DMS 273 treated with DMSO at 0.1 percent for 48 hours (cell line): ENCODE measurements at regions not wholly inside any gene's neighbourhood (a gene's known extent, or its start where the extent isn't known, plus 50 kb on each side); places are given as distances from the start of the nearest gene placed in this dataset.
"Not testable (repeated sequence)": the region's sequence is repeated elsewhere in the genome, so short reads cannot be mapped to it uniquely, and the experiment has no call there.

ENCODE experiments used
- DNase-seq: peaks from one replicate; lab custom pipeline; 2025; lab: John Stamatoyannopoulos, UW

DNA sequence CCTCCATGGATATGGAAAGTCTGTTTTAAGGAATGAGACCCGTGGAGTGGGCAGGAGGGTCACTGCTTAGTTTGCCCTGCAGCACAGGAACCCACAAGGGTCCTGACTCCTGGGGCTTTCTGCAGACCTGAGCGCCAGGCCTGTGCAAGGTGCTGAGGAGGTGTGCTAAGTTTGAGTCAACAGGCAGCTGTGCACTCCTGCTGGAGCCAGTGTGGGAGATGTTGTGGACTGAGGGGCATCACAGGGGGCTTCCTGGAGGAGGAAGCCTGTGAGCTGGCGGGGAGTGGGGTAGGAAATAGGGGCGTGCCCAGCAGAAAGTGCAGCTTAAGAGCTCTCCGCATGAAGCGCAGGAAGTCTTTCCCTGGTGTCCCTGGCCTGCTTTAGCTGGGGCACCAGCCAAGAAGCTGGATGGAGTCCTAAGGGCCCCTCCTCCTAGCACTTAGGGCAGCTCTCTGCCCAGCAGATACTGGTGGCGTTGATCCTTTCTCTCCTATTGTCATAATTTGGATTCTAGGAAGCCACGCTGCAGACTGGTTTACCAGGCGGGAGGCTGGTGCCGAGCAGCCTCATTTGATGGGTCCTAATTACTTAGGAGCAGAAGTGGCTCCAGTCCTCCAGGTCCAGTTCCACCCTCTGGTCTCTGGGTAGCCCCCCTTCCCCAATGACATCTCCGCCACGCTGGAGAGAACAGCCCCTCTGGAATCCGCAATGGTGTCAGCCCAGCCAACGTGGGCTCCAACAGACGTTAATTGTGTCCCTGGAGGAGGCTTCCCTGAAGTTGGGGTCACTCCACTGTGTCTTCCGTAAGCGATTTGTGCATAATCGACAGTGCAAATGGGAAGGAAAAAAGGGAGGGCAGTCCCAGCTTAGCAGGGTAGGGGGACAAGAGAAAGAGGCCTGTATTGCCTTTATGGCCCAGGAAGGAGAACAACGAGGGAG is 309.2 kb downstream of the ZNF536 start:
- no peak for DNase-seq

DNA sequence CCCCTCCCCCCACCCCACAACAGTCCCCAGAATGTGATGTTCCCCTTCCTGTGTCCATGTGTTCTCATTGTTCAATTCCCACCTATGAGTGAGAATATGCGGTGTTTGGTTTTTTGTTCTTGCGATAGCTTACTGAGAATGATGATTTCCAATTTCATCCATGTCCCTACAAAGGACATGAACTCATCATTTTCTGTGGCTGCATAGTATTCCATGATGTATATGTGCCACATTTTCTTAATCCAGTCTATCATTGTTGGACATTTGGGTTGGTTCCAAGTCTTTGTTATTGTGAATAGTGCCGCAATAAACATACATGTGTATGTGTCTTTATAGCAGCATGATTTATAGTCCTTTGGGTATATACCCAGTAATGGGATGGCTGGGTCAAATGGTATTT is 308.2 kb downstream of the ZNF536 start:
- not testable (repeated sequence) for DNase-seq

DNA sequence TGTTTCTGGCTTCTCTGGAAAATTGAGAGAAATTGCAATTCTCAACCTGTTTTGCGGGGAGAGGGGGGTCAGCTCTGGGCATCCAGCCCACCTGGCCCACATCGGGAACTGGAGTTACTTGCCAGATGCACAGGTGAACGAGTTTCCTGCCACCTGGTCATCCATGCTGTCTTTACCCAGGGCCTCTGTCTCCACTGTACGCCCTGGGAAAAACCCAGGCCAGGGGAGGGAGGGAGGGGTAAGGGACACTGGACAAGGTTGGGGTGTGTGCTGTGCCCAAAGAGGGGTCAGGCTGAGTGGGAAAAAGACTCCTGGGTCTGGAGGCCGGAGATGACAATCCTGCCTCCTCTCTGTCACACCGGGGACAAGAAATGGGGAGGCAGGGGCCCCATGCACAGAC is 307.6 kb downstream of the ZNF536 start:
- no peak for DNase-seq

DNA sequence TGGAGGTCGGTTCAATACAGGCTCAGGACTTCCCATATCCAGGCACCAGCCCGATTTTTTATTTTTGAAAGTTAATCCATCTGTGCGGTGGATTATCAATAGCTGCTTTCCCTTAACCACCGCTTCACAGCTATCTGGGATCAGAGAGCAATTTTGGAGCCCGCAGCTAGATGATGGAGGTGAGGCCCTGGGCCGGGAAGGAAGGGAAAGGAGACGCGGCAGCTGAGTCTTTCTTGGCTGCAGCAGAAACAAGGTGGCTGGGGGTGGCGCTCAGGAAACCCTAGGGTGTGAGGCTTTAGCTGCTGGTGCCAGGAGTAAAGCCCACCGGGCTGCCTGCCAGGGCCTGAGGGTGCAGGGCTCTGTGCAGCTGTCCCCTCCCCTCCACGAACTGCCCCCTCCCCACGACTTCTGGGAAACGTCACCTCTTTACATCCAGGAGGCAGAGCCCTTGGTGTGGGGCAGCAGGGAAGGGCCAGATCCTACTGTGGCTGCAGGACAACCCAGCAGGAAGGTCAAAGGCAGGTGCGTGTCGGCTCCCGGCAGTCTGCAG is 307.0 kb downstream of the ZNF536 start:
- DNase-seq: no peak

DNA sequence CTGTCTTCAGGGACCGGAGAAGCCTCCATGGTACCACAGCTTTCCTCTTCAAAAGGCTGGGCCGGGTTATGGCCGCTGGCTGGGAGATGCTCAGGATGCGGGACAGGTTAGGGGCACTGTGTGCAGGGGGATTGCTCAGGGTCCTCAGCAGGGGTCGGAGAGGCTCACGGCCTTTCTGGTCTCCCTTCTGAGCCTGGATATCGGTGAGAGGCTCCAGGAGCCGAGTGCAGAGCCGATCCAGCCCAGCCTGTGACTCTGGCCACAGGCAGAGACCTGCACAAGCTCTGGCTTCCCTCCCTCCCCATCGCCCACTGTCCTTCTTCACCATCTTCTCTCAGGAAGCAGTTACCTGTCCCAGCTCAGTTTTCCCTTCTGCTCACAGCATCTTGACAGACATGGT is 306.0 kb downstream of the ZNF536 start:
- no peak for DNase-seq

DNA sequence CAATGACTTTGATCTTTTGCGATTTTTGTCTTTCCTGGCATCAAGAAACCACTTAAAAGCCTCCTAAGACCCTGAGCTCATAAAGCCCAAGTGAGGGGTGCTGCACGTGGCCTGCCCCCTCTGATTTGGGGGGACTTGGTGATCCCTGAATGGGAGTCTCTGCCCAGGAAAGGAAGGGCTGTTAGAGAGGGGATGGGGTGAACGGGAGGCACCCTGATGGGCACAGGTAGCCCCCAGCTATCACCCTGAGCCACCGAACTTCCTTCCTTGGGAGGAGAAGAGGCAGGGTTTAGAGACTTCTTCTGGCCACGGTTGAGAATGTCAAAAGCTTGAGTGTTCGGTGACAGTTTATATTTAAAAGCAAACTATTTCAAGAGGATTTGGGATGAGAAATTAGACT is 305.5 kb downstream of the ZNF536 start:
- DNase-seq: no peak

DNA sequence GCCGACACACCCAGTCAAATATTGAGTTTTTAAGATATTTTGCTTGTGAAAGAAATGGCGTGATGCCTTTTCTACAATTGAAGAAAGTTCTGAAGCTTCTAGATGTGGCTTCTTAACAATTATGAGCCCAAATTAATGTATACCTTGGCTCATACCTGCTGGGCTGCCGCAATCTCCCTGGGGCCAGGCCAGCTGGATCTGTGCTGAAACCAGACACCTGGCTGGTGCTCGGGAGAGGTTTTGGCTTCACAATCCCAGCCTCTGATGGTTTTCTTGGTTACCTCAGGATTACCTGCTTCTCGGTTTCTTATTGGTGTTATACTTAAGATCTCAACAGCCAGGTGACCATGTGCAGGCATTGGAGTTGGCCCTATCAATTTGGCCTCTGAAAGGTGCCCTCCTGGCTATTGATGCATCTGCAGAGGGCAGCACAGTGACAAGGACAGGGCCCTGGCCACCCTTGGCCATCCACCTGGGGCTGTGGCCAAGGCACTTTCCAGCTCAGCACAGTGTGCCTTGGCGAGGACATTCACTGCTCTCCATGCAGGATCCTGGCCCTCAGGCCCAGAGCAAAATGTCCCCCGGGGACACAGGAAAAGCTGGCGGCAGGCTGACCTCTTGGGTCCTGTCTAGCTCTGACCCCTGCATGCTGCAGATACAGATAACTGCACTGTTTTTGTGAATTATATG is 305.0 kb downstream of the ZNF536 start:
- no peak for DNase-seq

DNA sequence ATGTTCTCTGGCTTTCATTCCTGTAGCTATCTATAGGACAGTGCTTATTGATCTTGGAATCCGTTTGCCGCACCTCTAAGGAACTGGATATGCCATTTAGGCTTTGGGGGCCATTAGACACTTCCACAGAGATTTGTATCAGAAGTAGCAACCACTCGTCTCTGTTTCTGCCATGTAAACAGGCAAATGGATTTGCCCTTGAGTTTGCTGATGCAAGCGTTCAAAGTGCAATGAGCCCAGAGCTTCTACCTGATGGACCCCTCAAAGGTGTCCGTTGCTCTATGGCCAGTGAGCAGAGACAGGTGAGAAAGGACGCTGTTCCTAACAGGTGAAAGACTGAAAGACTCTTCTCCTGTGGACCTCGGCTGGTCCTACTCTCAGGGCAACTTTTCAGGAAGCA is 302.9 kb downstream of the ZNF536 start:
- DNase-seq: no peak

DNA sequence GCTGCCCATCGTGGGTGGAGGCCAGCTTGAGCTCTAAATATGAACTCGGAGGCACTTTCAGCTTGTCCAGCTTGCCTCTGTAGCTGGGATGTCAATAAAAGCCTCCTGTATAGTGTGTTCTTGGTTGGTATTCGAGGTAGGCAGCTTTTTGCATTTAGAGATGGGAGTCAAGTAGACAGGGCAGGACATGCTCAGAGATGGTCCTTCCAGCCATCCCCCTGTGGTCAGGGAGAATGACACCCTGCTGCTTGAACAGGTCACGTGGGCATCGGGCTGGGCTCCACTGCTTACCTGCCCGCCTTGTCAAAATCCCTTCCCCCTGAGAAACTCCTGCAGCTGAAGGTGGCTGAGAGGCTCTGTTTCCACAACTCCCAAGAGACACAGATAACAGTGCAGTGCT is 302.5 kb downstream of the ZNF536 start:
- DNase-seq: no peak

DNA sequence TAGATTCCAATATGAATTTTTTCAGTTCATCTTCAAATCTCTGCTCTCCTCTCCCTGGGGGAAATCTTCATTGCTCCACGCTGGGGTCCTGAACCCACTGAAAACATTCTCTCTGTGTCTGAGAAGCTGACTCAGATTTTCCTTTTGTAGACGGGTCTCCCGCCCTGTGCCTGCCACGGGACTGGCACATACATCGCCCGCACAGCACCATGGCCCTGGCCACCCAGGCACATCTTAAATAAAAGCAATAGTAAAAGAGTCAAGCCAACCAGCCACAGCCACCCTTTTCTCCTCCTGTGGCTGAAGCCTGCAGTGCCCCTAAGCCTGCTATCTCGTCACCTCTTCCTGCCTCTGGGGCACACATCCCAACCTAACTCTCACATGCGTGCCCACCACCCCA is 301.2 kb downstream of the ZNF536 start:
- no peak for DNase-seq

DNA sequence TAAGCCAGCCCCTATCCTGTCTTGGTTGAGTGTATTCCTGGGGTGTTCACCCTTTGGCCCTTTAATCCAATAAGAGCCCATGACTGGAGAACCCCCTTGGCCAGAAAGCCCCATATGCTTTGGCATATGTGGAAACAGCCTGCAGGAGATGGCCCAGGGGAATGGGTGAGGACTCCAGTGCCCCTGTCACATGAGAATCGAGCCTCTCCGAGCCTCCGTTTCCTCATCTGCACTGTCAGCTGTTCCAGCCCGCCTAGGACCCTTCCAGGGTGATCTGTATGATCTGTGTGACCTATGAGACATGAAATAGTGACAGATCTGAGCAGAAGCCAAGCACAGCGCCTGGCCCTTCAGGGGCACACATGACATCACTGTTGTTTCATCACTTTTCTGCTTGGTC is 300.7 kb downstream of the ZNF536 start:
- no peak for DNase-seq

DNA sequence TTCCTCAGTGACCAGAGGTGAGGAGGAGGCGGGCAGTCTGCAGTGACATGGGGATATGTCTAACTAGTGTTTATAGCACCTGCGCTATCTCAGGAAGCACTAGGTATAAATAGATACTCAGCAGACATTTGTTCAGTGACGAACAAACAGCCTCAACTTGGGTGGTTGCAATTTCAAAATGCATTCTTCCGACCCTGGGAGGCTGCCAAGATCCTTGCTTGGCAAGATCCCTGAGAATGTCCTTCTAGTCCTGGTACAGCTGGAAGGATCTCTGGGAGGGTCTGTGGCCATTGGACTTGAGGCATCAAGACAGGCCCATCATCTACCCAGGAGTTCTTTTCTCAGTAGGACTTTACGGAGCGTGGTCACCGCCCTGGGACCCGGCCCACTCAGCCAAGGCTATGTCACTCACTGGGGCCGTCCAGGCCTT is 299.5 kb downstream of the ZNF536 start:
- DNase-seq: no peak

DNA sequence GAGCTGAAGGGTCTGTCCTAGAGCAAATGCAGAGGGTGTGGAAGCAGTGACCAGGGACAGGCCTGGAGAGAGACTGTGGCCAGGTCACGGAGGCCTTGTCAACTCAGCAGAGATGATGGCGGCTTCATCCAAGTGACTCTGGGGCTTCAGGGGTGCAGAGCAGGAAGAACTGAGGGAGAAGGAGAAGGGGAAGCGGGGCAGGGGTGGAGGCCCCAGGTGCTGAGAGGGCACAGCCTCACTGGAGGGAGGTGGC is 299.1 kb downstream of the ZNF536 start:
- no peak for DNase-seq

DNA sequence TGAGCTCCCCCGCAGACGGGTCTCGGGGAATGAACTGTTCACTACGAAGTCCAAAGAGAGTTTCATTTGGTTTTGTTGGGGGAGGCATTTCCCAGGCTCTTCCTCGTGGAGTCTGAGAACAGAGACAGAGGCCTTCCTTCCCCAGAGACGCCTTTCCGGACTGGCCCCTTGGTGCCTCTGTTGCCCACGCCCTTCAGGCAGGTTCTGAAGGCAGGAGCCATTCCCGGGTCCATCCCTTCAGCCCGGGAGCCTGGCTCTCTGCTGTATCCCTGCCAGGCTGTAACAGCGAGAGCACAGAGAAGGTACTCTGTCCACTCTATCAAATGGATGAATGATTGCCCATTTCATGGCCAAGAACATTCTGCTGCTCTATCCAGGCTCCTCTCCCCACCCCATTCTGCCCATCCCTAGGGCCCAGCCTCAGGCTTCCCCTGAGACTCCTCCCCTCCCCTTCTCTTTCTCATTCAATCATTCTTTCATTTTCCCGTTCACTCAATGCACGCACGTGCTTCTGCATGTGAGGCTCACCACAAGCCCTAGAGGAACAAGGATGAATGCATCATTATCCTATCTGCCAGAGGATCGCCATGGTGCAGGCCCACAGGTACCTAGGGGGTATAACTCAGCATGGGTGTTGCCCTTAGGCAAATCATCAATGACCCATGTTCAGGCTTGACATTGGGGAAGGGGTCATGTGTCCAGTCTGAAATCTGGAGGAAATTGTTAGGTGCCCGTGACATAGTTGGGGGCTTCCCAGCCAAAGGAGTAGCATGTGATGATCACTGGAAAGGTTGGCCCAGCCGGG is 298.6 kb downstream of the ZNF536 start:
- DNase-seq: no peak

DNA sequence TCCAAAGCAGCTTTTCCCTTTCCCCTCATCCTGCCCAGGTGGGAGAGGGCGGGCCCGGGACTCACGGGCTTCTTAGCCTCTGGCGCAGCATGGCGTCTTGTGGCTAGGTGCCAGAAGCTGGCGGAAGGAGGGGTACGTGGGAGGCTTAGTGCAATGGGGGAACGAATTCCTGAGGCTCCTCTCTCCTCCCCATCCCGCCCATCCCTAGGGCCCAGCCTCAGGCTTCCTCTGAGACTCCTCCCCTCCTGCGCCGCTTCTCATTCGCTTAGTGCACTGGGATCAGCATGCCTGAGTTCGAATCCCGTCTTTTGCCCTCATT is 297.8 kb downstream of the ZNF536 start:
- DNase-seq: no peak

DNA sequence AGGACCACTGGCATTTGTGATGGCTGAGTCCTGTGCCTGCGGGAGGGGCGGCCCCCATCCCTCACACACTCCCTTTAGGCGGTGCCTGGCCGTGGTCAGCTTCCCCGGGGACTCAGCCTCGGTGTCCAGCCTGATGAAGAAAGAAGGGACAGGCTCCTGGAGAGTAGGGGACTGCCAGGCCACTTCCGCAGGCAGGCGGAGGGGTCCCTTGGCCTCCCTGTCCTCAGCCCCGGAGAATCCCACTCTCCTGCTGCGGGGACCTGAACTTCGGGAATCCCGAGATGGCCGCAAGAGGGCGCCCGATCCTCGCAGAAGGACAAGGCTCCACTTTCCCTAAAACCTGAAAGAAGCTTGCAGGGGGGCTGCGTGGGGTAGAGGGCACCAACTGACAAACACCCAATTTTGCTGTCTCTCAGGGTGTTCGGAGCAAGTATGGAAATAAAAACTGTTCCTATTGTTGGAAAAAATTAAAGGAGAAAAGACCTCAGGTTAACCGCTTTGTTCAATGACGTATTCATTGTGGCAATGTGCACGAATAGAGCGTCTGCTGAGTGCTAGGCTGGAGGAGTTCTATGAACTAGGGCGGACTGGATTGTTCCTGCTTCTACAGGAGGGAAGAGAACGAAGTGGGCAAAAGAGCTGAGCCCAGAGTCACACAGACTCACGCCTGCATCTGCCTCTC is 297.3 kb downstream of the ZNF536 start:
- DNase-seq: peak; percentile 10

DNA sequence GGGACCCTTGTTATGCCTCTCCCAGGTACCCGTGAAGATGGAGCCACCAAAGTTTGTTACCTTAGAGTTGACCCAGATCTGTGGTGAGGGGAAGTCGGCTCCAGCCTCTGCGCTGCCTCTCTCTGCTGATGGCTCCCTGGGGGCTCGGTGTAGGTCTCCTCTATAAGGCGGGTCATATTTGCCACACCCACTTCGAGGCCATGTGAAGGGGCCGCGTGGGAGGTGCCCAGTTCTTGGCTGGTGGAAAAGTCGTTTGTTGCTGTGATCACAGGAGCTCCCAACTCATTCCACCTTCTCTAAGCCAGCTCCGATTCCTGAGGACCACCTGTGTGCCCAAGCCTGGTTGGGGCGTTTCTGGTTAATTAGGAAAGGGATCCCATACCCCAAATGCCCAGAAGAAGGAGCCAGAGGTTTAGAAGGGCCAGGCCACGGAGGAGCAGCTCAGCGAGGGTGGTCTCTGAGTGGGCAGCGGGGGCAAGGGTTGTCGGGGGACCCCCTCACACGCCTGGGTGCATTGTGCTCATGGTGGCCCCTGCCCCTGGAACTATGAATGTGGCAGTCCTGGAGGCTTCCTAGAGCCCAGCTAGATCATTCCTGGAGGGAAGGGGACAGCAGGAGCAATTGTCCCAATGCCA is 296.5 kb downstream of the ZNF536 start:
- no peak for DNase-seq

DNA sequence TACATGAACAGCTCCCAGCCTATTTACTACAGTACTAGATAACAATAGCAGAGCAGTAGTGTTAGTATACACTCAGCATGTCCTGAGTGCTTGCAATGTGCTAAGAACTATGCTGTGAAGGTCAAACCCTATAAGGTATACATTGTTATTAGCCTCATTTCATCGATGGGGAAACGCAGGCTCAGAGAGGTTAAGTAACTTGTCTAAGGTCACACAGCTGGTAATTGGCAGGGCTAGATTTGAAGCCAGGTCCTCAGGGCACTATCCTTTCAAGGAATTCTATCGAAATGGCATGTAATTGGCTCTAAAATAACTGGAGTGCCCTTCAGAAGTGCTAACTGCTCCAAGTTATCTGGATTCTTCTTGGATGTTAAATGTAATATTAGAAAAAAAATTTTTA is 295.6 kb downstream of the ZNF536 start:
- DNase-seq: no peak

DNA sequence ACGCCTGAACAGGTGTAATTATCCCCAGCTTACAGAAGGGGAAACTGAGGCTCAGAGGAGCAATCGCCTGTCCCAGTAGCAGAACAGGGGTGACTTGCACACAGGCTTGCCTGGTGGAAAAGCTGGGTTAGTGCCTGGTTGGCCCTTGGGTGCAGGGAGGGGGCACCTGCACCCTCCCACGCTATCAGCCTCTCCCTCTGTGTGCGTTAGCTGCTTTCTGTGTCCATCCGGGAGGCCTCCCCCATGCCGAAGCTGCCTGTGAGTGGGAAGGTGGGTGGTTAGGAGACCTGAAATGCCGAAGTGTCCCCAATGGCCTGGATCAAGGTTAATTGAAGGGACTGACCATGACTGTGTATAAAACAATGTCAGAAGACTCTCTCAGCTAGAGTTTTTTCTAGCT is 295.0 kb downstream of the ZNF536 start:
- no peak for DNase-seq

DNA sequence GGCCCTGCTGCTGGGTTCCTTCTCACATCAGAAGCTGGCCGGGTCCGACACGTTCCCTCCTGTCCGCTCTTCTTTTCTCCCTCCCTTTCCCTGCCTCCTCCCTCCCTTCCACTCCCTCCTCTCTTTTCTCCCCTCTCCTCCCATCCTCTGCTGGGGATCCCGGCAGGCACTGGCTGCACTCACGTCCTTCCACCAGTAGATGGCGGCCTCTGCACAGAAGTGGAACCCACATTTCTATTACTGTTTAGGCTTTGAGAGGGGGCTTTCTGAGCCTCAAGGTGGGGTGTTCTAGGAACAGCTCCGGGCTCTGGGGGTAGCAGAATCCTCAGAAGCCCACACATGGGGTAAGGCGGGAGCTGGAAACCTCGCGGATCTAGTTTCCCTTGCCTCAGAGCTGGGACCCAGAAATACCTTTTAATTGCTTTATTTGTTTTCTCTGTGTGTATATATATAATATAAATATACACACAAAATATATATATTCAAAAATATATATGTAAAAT is 294.2 kb downstream of the ZNF536 start:
- no peak for DNase-seq

DNA sequence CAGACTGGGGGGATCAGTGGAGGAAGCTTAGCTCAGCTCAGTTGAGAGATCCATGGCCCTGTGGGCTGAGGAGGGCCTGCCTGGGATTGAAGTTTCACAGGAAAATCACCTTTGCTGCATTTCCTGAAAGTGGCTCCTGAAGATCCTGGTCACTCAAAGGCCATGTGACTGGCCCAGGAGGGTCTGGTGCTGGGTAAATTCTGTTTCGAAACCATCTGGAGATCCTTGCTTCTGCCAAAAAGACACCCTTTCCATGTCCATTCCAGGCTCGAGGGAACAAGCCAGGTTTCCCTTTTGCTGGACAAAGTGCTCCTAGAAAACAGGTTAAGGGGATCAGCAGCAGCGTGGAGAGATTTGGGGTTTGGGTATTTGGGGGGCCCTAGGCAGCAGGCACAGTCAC is 293.3 kb downstream of the ZNF536 start:
- DNase-seq: no peak
